NB4 (cell line): ENCODE measurements at regions not wholly inside any gene's neighbourhood (a gene's known extent, or its start where the extent isn't known, plus 50 kb on each side); places are given as distances from the start of the nearest gene placed in this dataset.

Source experiments
- CTCF ChIP-seq: IDR thresholded peaks from one replicate; pipeline ENCODE4 v1.5.1; 2012; ENCODE audit warnings: low read depth, low read length
- MYC ChIP-seq: IDR thresholded peaks from 2 replicates; pipeline ENCODE4 v1.6.1; 2011; ENCODE audit warnings: low read depth, low read length
- POLR2A ChIP-seq: IDR thresholded peaks from 2 replicates; pipeline ENCODE4 v1.6.1; 2011; ENCODE audit warnings: mild to moderate bottlenecking; ENCODE audit not compliant: insufficient read length; ENCODE audit errors: extremely low read depth

- no peak for TF ChIP-seq POLR2A
- no peak for TF ChIP-seq CTCF
- no peak for TF ChIP-seq MYC
These were observed 71.9 kb upstream of the SLCO4A1 start for GRCh38 chr20:62570403-62570802.
